SK-N-SH (cell line): ENCODE measurements at regions not wholly inside any gene's neighbourhood (a gene's known extent, or its start where the extent isn't known, plus 50 kb on each side); places are given as distances from the start of the nearest gene placed in this dataset.
A peak's percentile ranks its signal among the peaks of the same experiment; 100 is the strongest.

Experiments used
- EP300 ChIP-seq, 2 experiments: IDR thresholded peaks; 2 replicates each; pipeline versions ENCODE4 v1.4.0 to v1.6.1; 2012; ENCODE audit warnings: borderline replicate concordance in 1 of 2, low read depth in 1 of 2, low read length in 1 of 2
- FOXM1 ChIP-seq: IDR thresholded peaks from 2 replicates; pipeline ENCODE4 v1.4.0; 2012; ENCODE audit warnings: low read depth, mild to moderate bottlenecking
- GABPA ChIP-seq: IDR thresholded peaks from 2 replicates; pipeline ENCODE4 v1.4.0; 2012; ENCODE audit warnings: low read depth, mild to moderate bottlenecking
- GATA2 ChIP-seq: sonication (generic); formaldehyde crosslinking; IDR thresholded peaks from 2 replicates; pipeline ENCODE4 v1.5.0; 2020; ENCODE audit warnings: mild to moderate bottlenecking, missing genetic modification reagents
- JUND ChIP-seq: IDR thresholded peaks from 2 replicates; pipeline ENCODE4 v1.4.0; 2012
- POLR2AphosphoS5 ChIP-seq: IDR thresholded peaks from 2 replicates; pipeline ENCODE4 v1.6.1; 2012; ENCODE audit warnings: low read depth, low read length
- RFX5 ChIP-seq: IDR thresholded peaks from 2 replicates; pipeline ENCODE4 v1.6.1; 2012; ENCODE audit warnings: mild to moderate bottlenecking, improper control_type of control experiment, low read length
- TAF1 ChIP-seq: IDR thresholded peaks from 2 replicates; pipeline ENCODE4 v1.6.1; 2012; ENCODE audit warnings: low read depth, mild to moderate bottlenecking, low read length, moderate library complexity, borderline replicate concordance
- TCF12 ChIP-seq: IDR thresholded peaks from 2 replicates; pipeline ENCODE4 v1.4.0; 2012
- TF ChIP-seq, protein P1 (sequence below): fragments of 200-600 bp; sonication (generic); IDR thresholded peaks from 2 replicates; pipeline ENCODE4 v1.6.1; 2017; ENCODE audit warnings: antibody characterized with exemption, mild to moderate bottlenecking, moderate library complexity
- TF ChIP-seq, protein P2 (sequence below): IDR thresholded peaks from 2 replicates; pipeline ENCODE4; 2012

DNA sequence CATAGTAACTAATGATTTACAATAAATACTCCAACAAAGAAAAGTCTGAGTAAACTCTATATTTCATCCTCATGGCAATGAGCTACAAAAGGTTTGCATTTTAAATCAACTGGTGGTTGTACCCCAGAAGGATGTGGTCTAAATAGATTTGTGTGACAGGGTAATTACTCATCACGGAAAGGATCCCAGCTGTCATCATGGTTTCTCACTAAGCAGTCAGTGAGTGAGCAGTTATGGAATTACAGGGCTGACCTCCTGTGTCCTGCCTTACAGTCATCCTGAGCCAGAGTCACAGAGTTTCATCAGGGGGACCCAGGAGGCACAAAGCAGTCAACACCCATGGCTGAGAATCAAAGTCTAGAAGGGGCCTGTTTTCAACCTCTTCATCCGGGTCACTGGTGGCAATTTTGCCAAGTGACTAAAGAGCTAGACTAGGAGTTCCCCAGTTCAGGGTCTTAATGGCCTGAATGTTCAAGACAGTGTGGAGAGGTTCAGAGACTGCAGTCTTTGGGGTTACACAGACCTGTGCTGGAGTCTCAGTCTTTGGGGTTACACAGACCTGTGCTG, 210.7 kb upstream of the SLC24A2 start:
- TF ChIP-seq FOXM1 (no peak), TAF1 (no peak), TCF12 (peak; percentile 81), GATA2 (CRISPR knock-in tag) (no peak), RFX5 (no peak), EP300 (IDR thresholded peaks at IDR 0.05; ENCODE audit: borderline replicate concordance in 1 of 2, low read depth in 1 of 2, low read length in 1 of 2) (peak in 1 of 2 experiments; percentile 70; a peak in 1 of 4 replicates), JUND (peak; percentile 65; the same call in 1 of the 2 replicates), GABPA (no peak), POLR2AphosphoS5 (no peak)
- TF ChIP-seq, protein P1, sequence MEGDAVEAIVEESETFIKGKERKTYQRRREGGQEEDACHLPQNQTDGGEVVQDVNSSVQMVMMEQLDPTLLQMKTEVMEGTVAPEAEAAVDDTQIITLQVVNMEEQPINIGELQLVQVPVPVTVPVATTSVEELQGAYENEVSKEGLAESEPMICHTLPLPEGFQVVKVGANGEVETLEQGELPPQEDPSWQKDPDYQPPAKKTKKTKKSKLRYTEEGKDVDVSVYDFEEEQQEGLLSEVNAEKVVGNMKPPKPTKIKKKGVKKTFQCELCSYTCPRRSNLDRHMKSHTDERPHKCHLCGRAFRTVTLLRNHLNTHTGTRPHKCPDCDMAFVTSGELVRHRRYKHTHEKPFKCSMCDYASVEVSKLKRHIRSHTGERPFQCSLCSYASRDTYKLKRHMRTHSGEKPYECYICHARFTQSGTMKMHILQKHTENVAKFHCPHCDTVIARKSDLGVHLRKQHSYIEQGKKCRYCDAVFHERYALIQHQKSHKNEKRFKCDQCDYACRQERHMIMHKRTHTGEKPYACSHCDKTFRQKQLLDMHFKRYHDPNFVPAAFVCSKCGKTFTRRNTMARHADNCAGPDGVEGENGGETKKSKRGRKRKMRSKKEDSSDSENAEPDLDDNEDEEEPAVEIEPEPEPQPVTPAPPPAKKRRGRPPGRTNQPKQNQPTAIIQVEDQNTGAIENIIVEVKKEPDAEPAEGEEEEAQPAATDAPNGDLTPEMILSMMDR, result no peak
- TF ChIP-seq, protein P2, sequence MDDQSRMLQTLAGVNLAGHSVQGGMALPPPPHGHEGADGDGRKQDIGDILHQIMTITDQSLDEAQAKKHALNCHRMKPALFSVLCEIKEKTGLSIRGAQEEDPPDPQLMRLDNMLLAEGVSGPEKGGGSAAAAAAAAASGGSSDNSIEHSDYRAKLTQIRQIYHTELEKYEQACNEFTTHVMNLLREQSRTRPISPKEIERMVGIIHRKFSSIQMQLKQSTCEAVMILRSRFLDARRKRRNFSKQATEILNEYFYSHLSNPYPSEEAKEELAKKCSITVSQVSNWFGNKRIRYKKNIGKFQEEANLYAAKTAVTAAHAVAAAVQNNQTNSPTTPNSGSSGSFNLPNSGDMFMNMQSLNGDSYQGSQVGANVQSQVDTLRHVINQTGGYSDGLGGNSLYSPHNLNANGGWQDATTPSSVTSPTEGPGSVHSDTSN, result peak; percentile 92
